ENCODE measurements at regions not wholly inside any gene's neighbourhood (a gene's known extent, or its start where the extent isn't known, plus 50 kb on each side); places are given as distances from the start of the nearest gene placed in this dataset.

DNA sequence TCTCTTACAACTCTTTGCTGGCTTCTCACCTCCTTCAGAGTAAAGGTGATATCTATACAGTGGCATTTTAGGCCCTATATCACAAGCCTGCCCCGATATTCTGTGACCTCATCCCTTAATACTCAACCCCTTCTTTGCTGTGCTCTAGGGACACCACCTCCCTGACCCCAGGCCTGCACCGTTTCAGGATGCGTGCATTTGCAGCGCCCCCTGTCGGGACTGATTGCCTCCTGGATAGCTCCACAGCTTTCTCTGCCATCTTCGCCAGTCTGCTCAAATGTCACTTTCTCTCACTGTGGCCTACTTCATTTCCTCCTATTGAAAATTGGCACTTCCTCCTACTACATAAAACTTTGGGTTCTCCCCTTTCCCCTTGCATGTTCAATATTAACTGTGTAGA is 289.6 kb downstream of the SOCS6 start:
- Histone ChIP-seq H3K9ac (ENCODE audit: control insufficient read depth, extremely low read depth, insufficient read depth, low read length) (no peak overlapping the region), H3K4me3 (ENCODE audit: control insufficient read depth in 2 of 3, extremely low read depth in 1 of 3, insufficient read depth in 2 of 3, low read depth in 1 of 3, low read length in 3 of 3) (no peak overlapping the region), H2AFZ (ENCODE audit: control insufficient read depth, low read length) (no peak overlapping the region), H3K9me1 (ENCODE audit: control insufficient read depth, extremely low read depth, insufficient read depth, low read length) (no peaks in the 10 kb centered on the region), H3K36me3 (ENCODE audit: control insufficient read depth in 2 of 2, extremely low read depth in 1 of 2, insufficient read depth in 2 of 2, low read length in 2 of 2) (no peaks in the 10 kb centered on the region), H3K4me2 (ENCODE audit: control insufficient read depth, extremely low read depth, insufficient read depth, low read depth, low read length) (no peak overlapping the region), H4K20me1 (ENCODE audit: control insufficient read depth, extremely low read depth, insufficient read depth, low read length) (no peaks in the 10 kb centered on the region), H3K9me3 (ENCODE audit: control insufficient read depth, low read depth, low read length) (no peaks in the 10 kb centered on the region), H3K27ac (ENCODE audit: control insufficient read depth, insufficient read depth, low read length) (no peak overlapping the region), H3K27me3 (ENCODE audit: control insufficient read depth, extremely low read depth, insufficient read depth, low read length) (no peaks in the 10 kb centered on the region), H3K79me2 (ENCODE audit: control insufficient read depth, insufficient read depth, low read length) (no peaks in the 10 kb centered on the region), H3K4me1 (ENCODE audit: control insufficient read depth, extremely low read depth, insufficient read depth, low read length) (no peaks in the 10 kb centered on the region)
- dilution Hi-C loops (cut with MboI; ENCODE audit: extremely low pct_ligation_motif_present, low sequenced_read_pairs): no loop called here
- no peak for DNase-seq (ENCODE audit: low read depth, low spot score)
- FAIRE-seq: no peak
- no peak for TF ChIP-seq EZH2 (IDR thresholded peaks at IDR 0.05; ENCODE audit: low read length)
- TF ChIP-seq, protein P1, sequence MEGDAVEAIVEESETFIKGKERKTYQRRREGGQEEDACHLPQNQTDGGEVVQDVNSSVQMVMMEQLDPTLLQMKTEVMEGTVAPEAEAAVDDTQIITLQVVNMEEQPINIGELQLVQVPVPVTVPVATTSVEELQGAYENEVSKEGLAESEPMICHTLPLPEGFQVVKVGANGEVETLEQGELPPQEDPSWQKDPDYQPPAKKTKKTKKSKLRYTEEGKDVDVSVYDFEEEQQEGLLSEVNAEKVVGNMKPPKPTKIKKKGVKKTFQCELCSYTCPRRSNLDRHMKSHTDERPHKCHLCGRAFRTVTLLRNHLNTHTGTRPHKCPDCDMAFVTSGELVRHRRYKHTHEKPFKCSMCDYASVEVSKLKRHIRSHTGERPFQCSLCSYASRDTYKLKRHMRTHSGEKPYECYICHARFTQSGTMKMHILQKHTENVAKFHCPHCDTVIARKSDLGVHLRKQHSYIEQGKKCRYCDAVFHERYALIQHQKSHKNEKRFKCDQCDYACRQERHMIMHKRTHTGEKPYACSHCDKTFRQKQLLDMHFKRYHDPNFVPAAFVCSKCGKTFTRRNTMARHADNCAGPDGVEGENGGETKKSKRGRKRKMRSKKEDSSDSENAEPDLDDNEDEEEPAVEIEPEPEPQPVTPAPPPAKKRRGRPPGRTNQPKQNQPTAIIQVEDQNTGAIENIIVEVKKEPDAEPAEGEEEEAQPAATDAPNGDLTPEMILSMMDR (optimal IDR thresholded peaks at IDR 0.05 in 1 of 3, IDR thresholded peaks at IDR 0.05 in 1 of 3, conservative IDR thresholded peaks at IDR 0.05 in 1 of 3; ENCODE audit: extremely low read depth in 1 of 3, insufficient read depth in 2 of 3, low read length in 3 of 3): peak in 1 of 3 experiments; percentile 5

DNA sequence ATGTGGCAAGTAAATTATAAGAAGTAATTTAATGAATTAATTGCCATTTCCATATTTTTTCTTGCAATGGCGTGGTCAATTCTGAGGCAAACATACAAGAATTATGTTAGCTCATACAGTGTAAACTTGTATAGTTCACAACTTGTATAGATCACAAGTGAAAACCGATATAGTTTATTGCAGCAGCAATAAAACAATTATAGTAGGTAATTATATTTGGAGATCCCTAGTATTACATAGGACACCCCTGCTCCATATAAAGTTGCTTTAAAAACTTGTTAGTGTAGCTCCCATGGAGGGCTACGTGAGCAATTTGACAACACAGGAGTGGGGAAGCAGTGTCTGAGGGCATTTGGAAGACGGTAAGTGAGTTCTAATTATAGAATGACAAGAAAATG is 288.2 kb downstream of the SOCS6 start:
- no peak overlapping the region for H3K9ac ChIP-seq (ENCODE audit: control insufficient read depth, extremely low read depth, insufficient read depth, low read length)
- no peak for FAIRE-seq
- no peaks in the 10 kb centered on the region for H3K4me1 ChIP-seq (ENCODE audit: control insufficient read depth, extremely low read depth, insufficient read depth, low read length)
- dilution Hi-C loops (cut with MboI; ENCODE audit: extremely low pct_ligation_motif_present, low sequenced_read_pairs): no loop called here
- no peaks in the 10 kb centered on the region for H4K20me1 ChIP-seq (ENCODE audit: control insufficient read depth, extremely low read depth, insufficient read depth, low read length)
- TF ChIP-seq, protein P1 (optimal IDR thresholded peaks at IDR 0.05 in 1 of 3, IDR thresholded peaks at IDR 0.05 in 1 of 3, conservative IDR thresholded peaks at IDR 0.05 in 1 of 3; ENCODE audit: extremely low read depth in 1 of 3, insufficient read depth in 2 of 3, low read length in 3 of 3): no peak
- no peak for TF ChIP-seq EZH2 (IDR thresholded peaks at IDR 0.05; ENCODE audit: low read length)
- no peaks in the 10 kb centered on the region for H3K9me1 ChIP-seq (ENCODE audit: control insufficient read depth, extremely low read depth, insufficient read depth, low read length)
- no peak overlapping the region for H3K4me2 ChIP-seq (ENCODE audit: control insufficient read depth, extremely low read depth, insufficient read depth, low read depth, low read length)
- H3K36me3 ChIP-seq (ENCODE audit: control insufficient read depth in 2 of 2, extremely low read depth in 1 of 2, insufficient read depth in 2 of 2, low read length in 2 of 2): no peaks in the 10 kb centered on the region
- H3K4me3 ChIP-seq (ENCODE audit: control insufficient read depth in 2 of 3, extremely low read depth in 1 of 3, insufficient read depth in 2 of 3, low read depth in 1 of 3, low read length in 3 of 3): no peak overlapping the region
- H2AFZ ChIP-seq (ENCODE audit: control insufficient read depth, low read length): no peak overlapping the region
- no peak for DNase-seq (ENCODE audit: low read depth, low spot score)
- no peaks in the 10 kb centered on the region for H3K27me3 ChIP-seq (ENCODE audit: control insufficient read depth, extremely low read depth, insufficient read depth, low read length)
- no peak overlapping the region for H3K27ac ChIP-seq (ENCODE audit: control insufficient read depth, insufficient read depth, low read length)
- H3K79me2 ChIP-seq (ENCODE audit: control insufficient read depth, insufficient read depth, low read length): no peaks in the 10 kb centered on the region
- H3K9me3 ChIP-seq (ENCODE audit: control insufficient read depth, low read depth, low read length): no peaks in the 10 kb centered on the region
